Natural killer cell (primary cell): ENCODE measurements at regions not wholly inside any gene's neighbourhood (a gene's known extent, or its start where the extent isn't known, plus 50 kb on each side); places are given as distances from the start of the nearest gene placed in this dataset.

ENCODE experiments used
- ATAC-seq, 3 donors: fragments of 150-1000 bp in 2 of 3; fragments of 200-7000 bp in 1 of 3; cut with Tn5 transposase; 1 replicate in 1 of 3; 2 replicates in 2 of 3; pipeline ENCODE4 v1.10.0; 2021; ENCODE audit warnings: mild to moderate bottlenecking in 2 of 3, moderate library complexity in 2 of 3
- DNase-seq, 2 donors: peaks; one replicate each; pipeline versions ENCODE4 v3.0.0 to v3.0.0-alpha.2; 2013 to 2021; ENCODE audit warnings: mixed read lengths in 1 of 2
- H3K27ac ChIP-seq: one replicate; pipeline ENCODE4 v1.5.1; 2013; ENCODE audit warnings: mild to moderate bottlenecking, low read length
- H3K27me3 ChIP-seq: one replicate; pipeline ENCODE4 v1.6.1; 2013; ENCODE audit warnings: low read length; ENCODE audit not compliant: control insufficient read depth, insufficient read depth
- H3K36me3 ChIP-seq: one replicate; pipeline ENCODE4 v1.6.1; 2013; ENCODE audit warnings: low read length; ENCODE audit not compliant: control insufficient read depth, insufficient read depth
- H3K4me1 ChIP-seq: one replicate; pipeline ENCODE4 v1.6.1; 2013; ENCODE audit warnings: low read length; ENCODE audit not compliant: control insufficient read depth, insufficient read depth
- H3K4me3 ChIP-seq: one replicate; pipeline ENCODE4 v1.5.1; 2013; ENCODE audit warnings: low read length
- H3K9me3 ChIP-seq: one replicate; pipeline ENCODE4 v1.6.1; 2013; ENCODE audit warnings: low read length; ENCODE audit not compliant: control insufficient read depth, insufficient read depth
- H3K27ac Mint-ChIP-seq, 2 donors: one replicate each; pipeline ENCODE4 v1.8.0; 2022; ENCODE audit warnings: mild to moderate bottlenecking in 2 of 2, mixed read lengths in 2 of 2, moderate library complexity in 1 of 2
- H3K27me3 Mint-ChIP-seq, 2 donors: one replicate each; pipeline ENCODE4 v1.8.0; 2022; ENCODE audit warnings: low read depth in 2 of 2, mixed read lengths in 2 of 2
- H3K36me3 Mint-ChIP-seq: one replicate; pipeline ENCODE4 v1.8.0; 2022; ENCODE audit warnings: mixed read lengths
- H3K4me1 Mint-ChIP-seq, 2 donors: one replicate each; pipeline ENCODE4 v1.8.0; 2022; ENCODE audit warnings: mixed read lengths in 2 of 2
- H3K4me3 Mint-ChIP-seq: one replicate; pipeline ENCODE4 v1.8.0; 2022; ENCODE audit warnings: mild to moderate bottlenecking, moderate library complexity, mixed read lengths
- H3K9me3 Mint-ChIP-seq, 2 donors: one replicate each; pipeline ENCODE4 v1.8.0; 2022; ENCODE audit warnings: mixed read lengths in 2 of 2
- CTCF ChIP-seq: fragments of 200-600 bp; IDR thresholded peaks from one replicate; pipeline ENCODE4 v1.8.0; 2022; ENCODE audit warnings: antibody characterized with exemption
- WGBS: methylation state at CpG from one replicate; pipeline ENCODE4 v1.1.7; 2013; ENCODE audit warnings: missing lambda C conversion rate; ENCODE audit not compliant: insufficient coverage; 5-methylcytosine and 5-hydroxymethylcytosine counted together
- intact Hi-C: fragments of 100-400 bp; cut with micrococcal nuclease; formaldehyde crosslinking; loops from one replicate; pipeline ENCODE4 v1.14.2; 2022

GRCh38 chr11:134999590-134999989 is 587.5 kb upstream of the B3GAT1 start:
- no peak for ATAC-seq
- Histone ChIP-seq H3K27ac (no peak overlapping the region), H3K4me3 (no peak overlapping the region), H3K9me3 (no peaks in the 10 kb centered on the region), H3K27me3 (no peaks in the 10 kb centered on the region), H3K36me3 (no peaks in the 10 kb centered on the region), H3K4me1 (no peaks in the 10 kb centered on the region)
- intact Hi-C loops, result no loop called here
- Mint-ChIP-seq H3K27me3 (peaks cover 10 to 16% of the 10 kb centered on the region in 2 donors), H3K4me3 (no peak overlapping the region), H3K4me1 (no peaks in the 10 kb centered on the region), H3K36me3 (no peaks in the 10 kb centered on the region), H3K27ac (no peak overlapping the region), H3K9me3 (peaks cover 0 to 5% of the 10 kb centered on the region in 2 donors)
- DNase-seq, result no peak
- 29% methylated on average over 6 of the region's 6 CpGs for WGBS
- no peak for TF ChIP-seq CTCF

- intact Hi-C loops, result no loop called here
- H3K4me3 ChIP-seq, result no peak overlapping the region
- no peak for TF ChIP-seq CTCF
- no peak overlapping the region for H3K4me3 Mint-ChIP-seq
- no peaks in the 10 kb centered on the region for H3K4me1 Mint-ChIP-seq
- no peak for ATAC-seq
- H3K27me3 Mint-ChIP-seq, result peaks cover 16 to 31% of the 10 kb centered on the region in 2 donors
- peaks cover 0 to 5% of the 10 kb centered on the region in 2 donors for H3K9me3 Mint-ChIP-seq
- H3K27ac Mint-ChIP-seq, result no peak overlapping the region
- H3K36me3 Mint-ChIP-seq, result no peaks in the 10 kb centered on the region
- no peak for DNase-seq
- 93% methylated on average over 10 of the region's 11 CpGs for whole genome bisulfite sequencing
- no peaks in the 10 kb centered on the region for H3K36me3 ChIP-seq
- H3K9me3 ChIP-seq, result no peaks in the 10 kb centered on the region
- no peak overlapping the region for H3K27ac ChIP-seq
- no peaks in the 10 kb centered on the region for H3K4me1 ChIP-seq
- H3K27me3 ChIP-seq, result no peaks in the 10 kb centered on the region
Observed at GRCh38 chr11:134997652-134998320, 585.7 kb upstream of the B3GAT1 start.

GRCh38 chr11:134995741-134996140 is 583.7 kb upstream of the B3GAT1 start:
- Histone ChIP-seq H3K27me3 (no peaks in the 10 kb centered on the region), H3K36me3 (no peaks in the 10 kb centered on the region), H3K27ac (no peak overlapping the region), H3K4me1 (no peaks in the 10 kb centered on the region), H3K4me3 (no peak overlapping the region), H3K9me3 (no peaks in the 10 kb centered on the region)
- H3K9me3 Mint-ChIP-seq, result peaks cover 0 to 2% of the 10 kb centered on the region in 2 donors
- 59% methylated on average over 5 of the region's 5 CpGs for WGBS
- ATAC-seq (no peak), DNase-seq (no peak)
- H3K36me3 Mint-ChIP-seq, result no peaks in the 10 kb centered on the region
- no peak for TF ChIP-seq CTCF
- intact Hi-C loops, result no loop called here
- no peaks in the 10 kb centered on the region for H3K4me1 Mint-ChIP-seq
- peaks cover 14 to 46% of the 10 kb centered on the region in 2 donors for H3K27me3 Mint-ChIP-seq
- H3K27ac Mint-ChIP-seq, result no peak overlapping the region
- no peak overlapping the region for H3K4me3 Mint-ChIP-seq

- no peak overlapping the region for H3K4me3 Mint-ChIP-seq
- H3K27me3 ChIP-seq, result no peaks in the 10 kb centered on the region
- intact Hi-C loops, result no loop called here
- H3K9me3 Mint-ChIP-seq, result no peaks in the 10 kb centered on the region
- no peak for TF ChIP-seq CTCF
- H3K27ac Mint-ChIP-seq, result no peak overlapping the region
- no peak for DNase-seq
- H3K36me3 ChIP-seq, result no peaks in the 10 kb centered on the region
- H3K4me1 Mint-ChIP-seq, result no peaks in the 10 kb centered on the region
- no peaks in the 10 kb centered on the region for H3K9me3 ChIP-seq
- ATAC-seq, result no peak
- H3K4me1 ChIP-seq, result no peaks in the 10 kb centered on the region
- no peaks in the 10 kb centered on the region for H3K36me3 Mint-ChIP-seq
- no peak overlapping the region for H3K4me3 ChIP-seq
- H3K27ac ChIP-seq, result no peak overlapping the region
- H3K27me3 Mint-ChIP-seq, result peaks cover 11 to 46% of the 10 kb centered on the region in 2 donors
Observed at GRCh38 chr11:134994431-134994830, 582.4 kb upstream of the B3GAT1 start.
